ENCODE measurements at regions not wholly inside any gene's neighbourhood (a gene's known extent, or its start where the extent isn't known, plus 50 kb on each side); places are given as distances from the start of the nearest gene placed in this dataset.

GRCh38 chr1:239140968-239141367 lies 245.4 kb upstream of the CHRM3 start:
- H3K4me3 ChIP-seq (replicated peaks; ENCODE audit: low read depth, low read length), result no peak overlapping the region
- DNase-seq (ENCODE audit: low read depth), result no peak
- no peak for TF ChIP-seq CTCF (IDR thresholded peaks at IDR 0.05; ENCODE audit: low read length, missing control alignments)

- H3K4me3 ChIP-seq (replicated peaks; ENCODE audit: low read depth, low read length), result no peak overlapping the region
- DNase-seq (ENCODE audit: low read depth), result no peak
- no peak for TF ChIP-seq CTCF (IDR thresholded peaks at IDR 0.05; ENCODE audit: low read length, missing control alignments)
These were observed 246.6 kb upstream of the CHRM3 start for GRCh38 chr1:239139801-239140200.

DNA sequence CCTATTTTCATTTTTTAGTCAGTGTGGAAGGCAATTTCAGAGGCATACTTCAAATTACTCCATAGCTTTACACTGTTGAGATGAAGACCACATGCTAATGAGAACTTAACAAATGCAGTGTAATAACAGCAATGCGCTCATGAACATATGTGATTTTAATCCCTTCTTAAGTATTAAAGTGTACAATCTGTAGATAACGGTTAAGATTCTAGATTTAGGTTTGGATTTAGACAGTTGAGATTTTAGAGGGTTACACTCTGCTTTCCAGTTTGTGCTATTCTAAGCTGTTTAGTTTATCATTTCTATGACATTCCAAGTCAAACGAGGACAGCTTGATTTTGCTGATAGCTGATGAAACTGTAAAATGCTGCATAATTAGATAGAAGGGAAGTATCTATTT lies 257.8 kb upstream of the CHRM3 start:
- TF ChIP-seq CTCF (IDR thresholded peaks at IDR 0.05; ENCODE audit: low read length, missing control alignments), result no peak
- no peak for DNase-seq (ENCODE audit: low read depth)
- no peak overlapping the region for H3K4me3 ChIP-seq (replicated peaks; ENCODE audit: low read depth, low read length)

DNA sequence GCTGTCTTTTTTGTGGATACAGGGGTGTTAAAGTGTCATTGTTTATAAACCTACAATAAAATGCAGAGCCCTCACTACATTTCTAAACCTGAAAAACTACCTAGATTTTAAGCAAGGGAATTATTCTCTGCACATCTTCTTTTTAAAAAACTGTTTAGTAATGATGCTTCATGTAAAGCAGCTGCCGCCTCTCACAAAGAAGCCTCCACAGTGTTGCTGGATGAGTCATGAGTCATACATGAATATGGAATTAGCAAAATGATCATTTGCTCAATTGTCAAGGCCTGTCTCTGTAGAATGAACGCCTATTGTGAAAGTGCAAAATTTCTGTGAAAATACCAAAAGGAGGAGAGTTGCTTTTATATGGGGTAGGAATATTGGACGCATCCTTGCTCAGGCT lies 259.5 kb upstream of the CHRM3 start:
- no peak for DNase-seq (ENCODE audit: low read depth)
- no peak for TF ChIP-seq CTCF (IDR thresholded peaks at IDR 0.05; ENCODE audit: low read length, missing control alignments)
- H3K4me3 ChIP-seq (replicated peaks; ENCODE audit: low read depth, low read length), result no peak overlapping the region

DNA sequence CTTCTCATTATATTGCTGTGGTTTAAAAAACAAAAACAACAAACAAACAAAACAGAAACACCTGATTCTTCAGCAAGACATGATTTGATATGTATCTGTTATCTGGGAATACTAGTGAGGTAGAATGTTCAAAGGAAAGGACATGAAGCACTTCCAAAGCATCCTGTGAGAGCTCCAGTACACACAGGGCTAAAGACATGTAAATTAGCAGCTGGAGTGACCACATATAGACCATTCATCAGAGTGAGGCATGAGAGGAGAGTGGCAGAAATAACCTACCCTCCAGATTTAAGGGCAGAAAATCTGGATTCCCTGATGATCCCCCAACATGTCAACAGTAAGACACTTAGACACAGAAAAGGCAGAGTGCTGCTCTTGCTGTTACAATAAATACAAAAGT lies 260.5 kb upstream of the CHRM3 start:
- H3K4me3 ChIP-seq (replicated peaks; ENCODE audit: low read depth, low read length), result no peak overlapping the region
- no peak for TF ChIP-seq CTCF (IDR thresholded peaks at IDR 0.05; ENCODE audit: low read length, missing control alignments)
- no peak for DNase-seq (ENCODE audit: low read depth)

DNA sequence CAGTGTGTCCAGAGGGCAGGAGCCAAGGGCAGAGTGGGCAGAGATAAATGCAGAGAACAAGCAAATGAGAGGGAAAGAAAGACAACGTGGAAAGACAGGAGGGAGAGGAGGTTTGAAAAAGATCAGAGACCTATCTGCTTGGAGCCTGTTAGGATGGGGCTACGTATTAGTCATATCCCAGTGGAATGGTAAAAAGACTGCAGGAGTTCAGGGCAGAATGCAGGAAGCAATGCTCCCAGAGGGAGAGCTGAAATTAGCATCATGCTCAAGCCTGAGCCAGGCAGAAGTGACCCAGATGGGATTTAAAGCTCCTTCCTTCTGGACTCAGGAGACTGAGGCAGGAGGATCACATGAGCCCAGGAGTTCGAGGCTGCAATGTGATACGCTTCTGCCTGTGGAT lies 261.3 kb upstream of the CHRM3 start:
- DNase-seq (ENCODE audit: low read depth), result no peak
- no peak for TF ChIP-seq CTCF (IDR thresholded peaks at IDR 0.05; ENCODE audit: low read length, missing control alignments)
- H3K4me3 ChIP-seq (replicated peaks; ENCODE audit: low read depth, low read length), result no peak overlapping the region

DNA sequence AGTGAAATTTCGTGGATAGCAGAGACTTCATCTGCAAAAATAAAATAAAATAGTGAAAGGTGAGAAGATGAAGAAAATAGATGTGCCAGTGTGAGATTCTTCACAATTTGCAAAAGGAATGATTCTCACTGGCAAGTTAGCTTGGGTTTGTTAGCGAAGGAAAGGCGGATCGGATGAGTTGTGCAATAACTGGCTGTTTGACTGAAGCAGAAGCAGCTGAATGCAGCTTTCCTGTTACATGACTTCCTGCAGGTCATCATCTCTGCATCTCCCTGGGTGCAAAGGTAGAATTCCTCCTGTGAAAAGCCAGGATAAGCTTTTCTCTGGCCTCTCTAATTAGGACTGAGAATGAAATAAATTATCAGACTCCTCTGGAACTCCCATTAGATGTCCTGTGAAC lies 263.1 kb upstream of the CHRM3 start:
- DNase-seq (ENCODE audit: low read depth), result no peak
- no peak overlapping the region for H3K4me3 ChIP-seq (replicated peaks; ENCODE audit: low read depth, low read length)
- no peak for TF ChIP-seq CTCF (IDR thresholded peaks at IDR 0.05; ENCODE audit: low read length, missing control alignments)

Data from fibroblast of pulmonary artery (primary cell).